ENCODE measurements at regions not wholly inside any gene's neighbourhood (a gene's known extent, or its start where the extent isn't known, plus 50 kb on each side); places are given as distances from the start of the nearest gene placed in this dataset.

DNA sequence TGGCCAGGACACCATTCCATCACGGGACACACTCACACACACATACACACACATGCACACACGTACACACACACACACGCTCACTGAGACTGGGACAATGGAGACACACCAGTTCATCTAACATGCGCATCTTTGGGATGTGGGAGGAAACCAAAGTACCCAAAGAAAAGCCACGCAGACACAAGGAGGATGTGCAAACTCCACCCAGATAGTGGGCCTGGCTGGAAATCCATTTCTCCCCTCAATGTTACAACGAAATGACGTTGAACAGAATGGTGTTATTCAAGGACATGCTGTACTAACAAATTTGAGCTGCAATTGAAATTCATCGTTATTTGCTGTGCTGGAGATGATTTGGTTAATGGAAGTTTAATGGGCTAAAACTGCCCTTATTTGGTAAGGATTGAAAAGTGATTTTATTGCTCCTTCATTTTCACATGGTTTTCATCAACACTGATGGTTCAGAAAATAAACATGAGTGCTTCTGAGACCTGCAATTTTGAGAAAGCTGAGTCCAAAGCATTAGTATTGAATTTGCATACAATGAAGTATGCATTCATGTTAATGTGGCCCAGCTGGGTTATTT is 110.0 kb downstream of the KCNE4 start:
- Histone ChIP-seq H3K9me3 (no peaks in the 10 kb centered on the region), H3K4me3 (no peak overlapping the region), H3K27ac (no peak overlapping the region), H3K36me3 (no peaks in the 10 kb centered on the region), H3K4me1 (no peaks in the 10 kb centered on the region), H3K27me3 (no peaks in the 10 kb centered on the region)
- no peak for FAIRE-seq
- no peak for ATAC-seq
- 78 to 83% methylated on average over 8 of the region's 8 CpGs for WGBS, 2 donors
- intact Hi-C loops (cut with DNase I), result no loop called here
- no peak for TF ChIP-seq CTCF (IDR thresholded peaks at IDR 0.05)
- no peak for DNase-seq

- Histone ChIP-seq H3K4me3 (no peak overlapping the region), H3K4me1 (no peaks in the 10 kb centered on the region), H3K36me3 (no peaks in the 10 kb centered on the region), H3K27me3 (no peaks in the 10 kb centered on the region), H3K27ac (no peak overlapping the region), H3K9me3 (no peaks in the 10 kb centered on the region)
- ATAC-seq, result no peak
- FAIRE-seq, result no peak
- intact Hi-C loops (cut with DNase I), result no loop called here
- 87 to 96% methylated on average over 2 of the region's 2 CpGs for WGBS, 2 donors
- no peak for DNase-seq
- TF ChIP-seq CTCF (IDR thresholded peaks at IDR 0.05), result no peak
Measured at GRCh38 chr2:223165423-223166214, 113.6 kb downstream of the KCNE4 start.

- Histone ChIP-seq H3K27me3 (no peaks in the 10 kb centered on the region), H3K4me1 (no peaks in the 10 kb centered on the region), H3K27ac (no peak overlapping the region), H3K9me3 (no peaks in the 10 kb centered on the region), H3K36me3 (no peaks in the 10 kb centered on the region), H3K4me3 (no peak overlapping the region)
- FAIRE-seq (no peak), DNase-seq (no peak), ATAC-seq (no peak)
- no peak for TF ChIP-seq CTCF (IDR thresholded peaks at IDR 0.05)
- intact Hi-C loops (cut with DNase I), result no loop called here
Measured at GRCh38 chr2:223166215-223166493, 114.2 kb downstream of the KCNE4 start.

- H3K4me3 ChIP-seq, result no peak overlapping the region
- no peaks in the 10 kb centered on the region for H3K4me1 ChIP-seq
- ATAC-seq (no peak), DNase-seq (no peak), FAIRE-seq (no peak)
- TF ChIP-seq CTCF (IDR thresholded peaks at IDR 0.05), result no peak
- H3K9me3 ChIP-seq, result no peaks in the 10 kb centered on the region
- no peak overlapping the region for H3K27ac ChIP-seq
- 82 to 84% methylated on average over 6 of the region's 6 CpGs for WGBS, 2 donors
- H3K36me3 ChIP-seq, result no peaks in the 10 kb centered on the region
- H3K27me3 ChIP-seq, result no peaks in the 10 kb centered on the region
- intact Hi-C loops (cut with DNase I), result no loop called here
Measured at GRCh38 chr2:223166983-223167650, 115.1 kb downstream of the KCNE4 start.
